ENCODE measurements at regions not wholly inside any gene's neighbourhood (a gene's known extent, or its start where the extent isn't known, plus 50 kb on each side); places are given as distances from the start of the nearest gene placed in this dataset.

- DNase-seq = no peak
Measured at GRCh38 chr1:3954170-3955169, 54.4 kb upstream of the C1orf174 start.

- DNase-seq = no peak
Measured at GRCh38 chr1:3955196-3955772, 55.2 kb upstream of the C1orf174 start.

- DNase-seq = no peak
Measured at GRCh38 chr1:3956527-3957170, 56.6 kb upstream of the C1orf174 start.

GRCh38 chr1:3959361-3959760 is 59.3 kb upstream of the C1orf174 start:
- DNase-seq = no peak

- DNase-seq = no peak
Measured at GRCh38 chr1:3963554-3963953, 63.5 kb upstream of the C1orf174 start.

- DNase-seq = no peak
Measured at GRCh38 chr1:3965693-3966092, 65.6 kb upstream of the C1orf174 start.

- no peak for DNase-seq
Measured at GRCh38 chr1:3968851-3969250, 68.8 kb upstream of the C1orf174 start.

GRCh38 chr1:3971981-3972380 is 71.9 kb upstream of the C1orf174 start:
- DNase-seq = no peak

GRCh38 chr1:3975903-3976630 is 76.0 kb upstream of the C1orf174 start:
- no peak for DNase-seq

- no peak for DNase-seq
Measured at GRCh38 chr1:3976821-3977220, 76.7 kb upstream of the C1orf174 start.

GRCh38 chr1:3978196-3978989 is 78.3 kb upstream of the C1orf174 start:
- DNase-seq = no peak

GRCh38 chr1:3978990-3979325 is 78.9 kb upstream of the C1orf174 start:
- no peak for DNase-seq

GRCh38 chr1:3981261-3981660 is 81.2 kb upstream of the C1orf174 start:
- no peak for DNase-seq

GRCh38 chr1:3981746-3982505 is 81.9 kb upstream of the C1orf174 start:
- no peak for DNase-seq

- no peak for DNase-seq
Measured at GRCh38 chr1:3983181-3983580, 83.1 kb upstream of the C1orf174 start.

- DNase-seq = no peak
Measured at GRCh38 chr1:3984586-3984985, 84.5 kb upstream of the C1orf174 start.

GRCh38 chr1:3986686-3987218 is 86.7 kb upstream of the C1orf174 start:
- DNase-seq = no peak

- DNase-seq = no peak
Measured at GRCh38 chr1:3987669-3988235, 87.7 kb upstream of the C1orf174 start.

- no peak for DNase-seq
Measured at GRCh38 chr1:3988431-3988830, 88.4 kb upstream of the C1orf174 start.

- DNase-seq = no peak
Measured at GRCh38 chr1:3989465-3989864, 89.4 kb upstream of the C1orf174 start.

- DNase-seq = no peak
Measured at GRCh38 chr1:3992103-3992556, 92.1 kb upstream of the C1orf174 start.
